Stimulated activated CD4-positive, alpha-beta T cell treated with anti-CD3 and anti-CD28 coated beads, Interleukin-4, amount 100 ng/mL, for 48 hours (primary cell): ENCODE measurements at regions not wholly inside any gene's neighbourhood (a gene's known extent, or its start where the extent isn't known, plus 50 kb on each side); places are given as distances from the start of the nearest gene placed in this dataset.

Experiments used
- DNase-seq, 2 donors: peaks; one replicate each; pipeline ENCODE4 v3.0.0-alpha.2; 2020; ENCODE audit warnings: low read depth in 2 of 2

DNA sequence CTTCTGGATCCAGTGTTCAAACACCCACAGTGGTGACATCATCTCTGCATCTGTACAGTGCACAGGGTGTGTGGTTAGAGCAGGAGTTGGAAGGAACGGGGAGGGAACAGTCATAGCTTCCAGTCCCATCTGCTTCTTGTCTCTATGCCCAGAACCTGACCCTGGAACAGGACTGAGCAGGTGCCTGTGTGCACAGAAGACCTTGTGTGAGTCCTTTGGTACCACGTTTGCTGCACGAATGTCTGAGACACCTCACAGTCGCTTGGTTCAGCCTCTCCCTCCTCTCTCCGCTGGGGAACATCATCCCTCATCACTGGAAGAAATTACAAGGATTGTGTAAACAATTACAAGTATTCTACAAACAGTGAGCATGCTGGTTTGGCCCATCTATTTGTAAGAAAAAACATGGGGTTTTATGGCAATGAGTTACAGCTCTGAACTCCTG is 243.0 kb upstream of the KLF6 start:
- DNase-seq = no peak

DNA sequence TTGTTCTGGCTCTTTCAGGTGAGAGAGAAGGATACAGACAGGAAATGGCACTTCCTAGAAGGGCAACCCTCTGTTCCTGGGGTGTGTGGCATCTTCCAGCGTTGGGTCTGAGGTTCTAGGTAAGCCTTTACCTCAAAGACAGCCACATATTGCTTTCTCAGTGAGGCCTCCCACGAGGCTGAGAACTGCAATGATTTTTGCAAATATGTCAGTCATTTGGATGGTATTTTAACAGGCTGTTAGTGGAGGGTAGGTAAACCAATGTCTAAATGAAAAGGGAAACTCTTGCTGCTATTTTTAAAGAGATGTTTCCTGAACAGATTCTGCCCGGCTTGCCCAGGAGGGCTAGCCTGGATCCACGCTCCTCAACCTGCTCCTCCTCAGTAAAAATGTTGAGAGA is 240.3 kb upstream of the KLF6 start:
- no peak for DNase-seq

DNA sequence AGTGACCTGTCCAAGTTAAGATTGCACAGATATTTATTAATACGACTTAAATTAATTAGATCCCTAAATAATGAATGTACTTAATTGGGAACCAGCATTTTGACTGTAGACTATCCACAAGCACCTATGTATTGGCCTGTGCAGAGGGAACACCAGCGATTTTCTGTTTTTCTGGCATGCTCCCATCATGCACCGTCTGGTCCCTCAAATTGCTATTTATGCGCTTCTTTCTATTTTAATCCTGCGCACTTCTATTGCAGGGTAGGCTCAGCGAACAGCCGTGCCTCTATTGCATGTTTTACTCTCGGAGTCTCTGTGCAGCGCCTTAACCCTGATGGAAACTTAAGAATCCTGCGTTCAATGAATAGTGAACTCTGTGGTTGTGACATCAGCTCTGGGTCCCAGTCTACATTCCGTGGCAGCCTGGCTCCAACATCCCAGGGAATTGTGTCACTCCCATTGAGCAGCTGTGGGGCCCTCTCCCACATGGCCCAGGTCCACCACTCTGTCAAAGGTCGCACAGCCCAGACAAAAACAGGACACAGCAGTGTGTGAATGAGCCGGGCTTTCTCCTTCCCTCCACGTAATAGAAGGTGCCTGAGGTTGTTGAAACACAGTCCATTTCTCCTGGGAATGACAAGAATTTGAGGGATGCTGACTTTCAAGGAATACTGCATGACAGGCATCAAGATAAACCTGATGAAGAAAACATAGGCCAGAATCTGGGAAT is 239.7 kb upstream of the KLF6 start:
- DNase-seq = no peak

DNA sequence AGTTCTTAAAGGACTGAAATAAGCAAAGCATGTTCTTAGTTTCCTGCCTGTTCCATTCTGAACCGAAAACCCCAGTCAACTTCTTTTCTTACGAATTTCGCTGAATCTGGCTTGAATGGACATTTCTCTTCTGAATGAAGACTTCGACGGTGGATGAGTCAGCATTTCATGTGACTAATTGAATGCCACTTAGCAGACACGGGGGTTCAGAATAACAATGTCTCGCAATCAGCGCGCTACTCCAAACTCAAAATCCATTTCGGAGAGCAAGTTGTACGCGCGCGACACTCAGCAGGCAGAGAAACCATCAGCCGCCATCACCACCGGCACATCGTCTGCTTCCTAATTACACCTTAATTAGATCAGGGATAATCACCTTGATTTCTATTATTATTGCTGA is 239.0 kb upstream of the KLF6 start:
- no peak for DNase-seq

DNA sequence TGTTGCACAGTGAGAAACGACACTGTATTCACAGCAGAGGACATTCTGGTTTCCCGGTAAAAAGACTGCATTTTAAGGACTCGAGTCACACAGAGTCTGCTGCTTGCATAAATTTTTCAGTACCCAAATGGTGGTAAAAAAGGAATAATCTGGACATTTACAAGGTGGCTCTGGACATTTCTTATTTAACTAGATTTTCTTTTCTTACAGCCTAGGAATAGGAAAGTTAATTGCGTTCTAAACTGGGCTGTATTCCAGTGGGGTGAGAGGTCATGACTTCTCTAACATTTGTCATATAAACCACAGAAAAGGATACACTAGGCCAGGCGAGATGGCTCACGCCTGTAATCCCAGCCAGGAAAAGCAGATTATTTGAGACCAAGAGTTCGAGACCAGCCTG is 237.5 kb upstream of the KLF6 start:
- DNase-seq = no peak

DNA sequence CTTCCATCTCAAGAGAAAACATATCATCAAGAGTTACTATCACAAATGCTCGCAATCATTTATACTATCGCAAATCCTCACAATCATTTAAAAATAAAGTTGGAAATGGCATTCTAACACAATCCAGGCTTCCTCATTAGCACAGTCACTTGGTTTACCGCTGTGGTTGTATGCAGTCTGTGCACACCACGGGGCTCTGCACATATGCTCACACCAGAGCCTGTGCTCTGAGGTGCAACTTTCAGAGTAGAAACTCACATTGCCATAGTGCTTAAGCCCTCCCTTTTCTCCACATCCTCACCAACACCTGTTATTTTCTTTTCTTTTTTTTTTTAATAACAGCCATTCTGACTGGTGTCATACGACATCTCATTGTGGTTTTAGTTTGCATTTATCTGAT is 235.6 kb upstream of the KLF6 start:
- no peak for DNase-seq

DNA sequence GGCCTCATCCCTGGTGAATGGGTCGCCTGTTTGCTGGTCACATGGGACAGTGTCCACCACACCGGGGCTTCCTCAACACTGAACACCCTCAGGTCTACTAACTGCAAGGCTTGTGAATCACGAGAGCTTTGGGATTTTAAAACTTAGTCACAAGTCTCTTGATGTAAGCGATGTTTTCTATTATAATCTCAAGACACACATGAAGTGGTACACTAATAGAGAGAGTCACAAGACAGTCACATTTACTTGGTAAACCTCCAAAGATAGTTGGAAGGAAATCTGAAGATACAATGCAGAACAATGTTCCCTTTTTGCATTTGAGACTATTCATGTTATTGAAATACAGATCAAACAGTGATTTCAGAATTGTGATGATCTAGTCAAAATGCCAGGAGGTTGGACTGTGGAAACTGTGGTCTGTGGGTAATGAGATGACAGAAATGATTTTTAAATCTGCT is 233.1 kb upstream of the KLF6 start:
- no peak for DNase-seq

DNA sequence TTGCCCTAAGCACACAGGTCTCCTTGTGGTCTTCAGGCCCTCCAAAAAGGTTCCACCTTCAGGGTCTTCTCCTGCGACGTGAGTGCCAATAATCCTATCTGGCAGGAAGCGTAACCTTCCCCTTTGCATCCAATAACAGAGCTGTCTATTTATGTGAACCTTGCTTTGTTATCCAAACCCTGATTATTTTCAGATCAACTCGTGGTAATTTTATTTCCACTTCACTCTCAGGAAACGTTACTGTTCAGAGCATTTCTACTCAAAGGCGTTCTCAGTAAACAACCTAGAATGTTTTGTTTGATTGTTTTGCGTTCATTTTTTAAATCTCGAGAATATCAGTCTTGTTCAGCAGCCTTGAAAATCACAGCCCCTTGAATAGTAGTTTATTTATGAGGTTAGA is 232.3 kb upstream of the KLF6 start:
- DNase-seq = no peak

DNA sequence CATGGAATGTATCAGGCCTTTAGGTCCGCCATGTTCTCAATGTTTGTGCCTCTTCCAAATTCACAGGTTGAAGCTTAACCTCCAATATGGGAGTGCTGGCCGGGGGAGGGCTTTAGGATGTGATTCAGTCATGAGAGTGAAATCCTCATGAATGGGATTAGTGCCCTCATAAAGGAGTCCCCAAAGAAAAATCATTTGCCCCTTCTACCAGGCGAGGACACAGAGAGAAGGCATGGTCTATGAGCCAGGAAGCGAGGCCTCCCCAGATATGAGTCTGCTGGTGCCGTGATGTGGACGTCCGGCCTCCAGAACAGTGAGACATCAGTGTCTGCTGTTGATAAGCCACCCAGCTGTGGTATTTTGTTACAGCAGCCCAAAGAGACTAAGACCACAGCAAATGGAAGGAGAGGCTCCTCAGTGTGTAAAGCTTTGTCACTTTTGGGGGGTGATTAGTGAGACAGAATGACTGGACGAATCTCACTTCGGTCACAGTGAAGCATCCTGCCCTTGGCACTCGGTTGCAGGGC is 231.3 kb upstream of the KLF6 start:
- DNase-seq = no peak

DNA sequence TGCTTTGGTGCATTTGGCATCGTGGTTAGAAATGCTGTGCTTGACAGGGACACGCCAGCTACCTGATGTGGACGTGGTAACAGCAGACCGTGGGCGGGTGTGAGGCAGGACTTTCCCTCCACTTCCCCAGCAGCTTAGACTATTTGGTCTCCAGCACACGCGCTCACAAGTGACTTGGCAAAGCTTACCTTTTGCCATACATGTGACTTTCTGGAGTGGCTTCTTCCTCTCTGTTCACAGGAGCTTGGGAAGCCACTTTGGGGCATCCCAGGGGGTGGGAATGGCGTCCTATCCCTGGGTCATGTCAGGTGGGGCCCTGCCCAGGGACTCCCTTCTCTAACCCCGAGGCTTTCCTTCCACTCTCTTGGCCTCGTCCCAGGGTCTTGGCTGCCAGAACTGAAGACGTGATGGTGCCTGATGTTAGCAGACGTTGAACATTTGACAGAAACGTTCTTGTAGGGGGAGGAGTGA is 228.7 kb upstream of the KLF6 start:
- peak; percentile 51 to 54 for DNase-seq

DNA sequence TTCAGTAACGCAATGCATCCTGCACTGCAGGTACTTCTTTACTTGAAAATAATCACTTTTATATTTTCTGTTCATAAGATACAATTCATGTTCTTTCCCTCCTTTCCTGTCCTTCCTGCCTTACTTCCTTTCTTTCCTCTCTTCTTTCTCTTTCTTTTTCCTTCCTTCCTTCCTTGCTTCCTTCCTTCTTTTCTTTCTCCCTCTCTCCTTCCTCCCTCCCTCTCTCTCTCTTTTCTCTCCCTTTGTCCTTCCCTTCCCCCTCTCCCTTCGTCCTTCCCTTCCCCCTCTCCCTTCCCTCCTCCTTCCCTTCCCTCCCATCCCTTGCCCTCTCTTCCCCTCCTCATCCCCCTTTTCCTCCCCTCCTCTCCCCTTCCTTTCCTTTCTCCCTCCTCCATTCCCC is 227.8 kb upstream of the KLF6 start:
- DNase-seq = no peak

DNA sequence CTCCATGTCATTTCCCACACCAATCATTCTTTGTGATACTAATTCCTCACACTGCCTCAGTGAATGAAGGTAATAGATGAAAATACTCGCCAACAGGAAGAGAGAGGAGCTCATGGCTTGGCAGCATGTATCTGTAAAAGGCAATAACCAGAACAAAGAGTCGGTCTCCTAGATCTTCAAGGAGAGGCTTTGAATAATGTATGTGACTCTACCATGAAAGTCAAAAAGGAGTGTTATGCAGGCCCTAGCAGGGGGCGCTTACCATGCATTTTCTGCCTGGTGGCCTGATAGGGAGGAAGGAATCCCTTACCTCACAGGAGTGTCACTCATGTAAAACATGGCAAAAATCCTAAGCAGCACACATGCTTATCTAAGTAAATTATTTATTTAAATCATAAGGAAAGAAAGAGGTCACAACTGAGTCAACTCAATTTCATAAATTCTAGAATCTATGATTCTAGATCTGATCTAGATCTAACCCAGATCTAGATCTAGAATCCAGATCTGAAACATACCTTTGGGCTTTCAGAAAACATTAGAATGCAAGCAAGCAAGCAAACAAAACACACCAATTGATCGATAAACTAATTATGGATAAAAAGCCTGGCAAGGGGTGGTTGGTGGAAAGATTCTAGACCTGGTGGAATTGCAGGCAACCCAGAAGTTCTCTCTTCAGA is 226.3 kb upstream of the KLF6 start:
- DNase-seq = no peak

DNA sequence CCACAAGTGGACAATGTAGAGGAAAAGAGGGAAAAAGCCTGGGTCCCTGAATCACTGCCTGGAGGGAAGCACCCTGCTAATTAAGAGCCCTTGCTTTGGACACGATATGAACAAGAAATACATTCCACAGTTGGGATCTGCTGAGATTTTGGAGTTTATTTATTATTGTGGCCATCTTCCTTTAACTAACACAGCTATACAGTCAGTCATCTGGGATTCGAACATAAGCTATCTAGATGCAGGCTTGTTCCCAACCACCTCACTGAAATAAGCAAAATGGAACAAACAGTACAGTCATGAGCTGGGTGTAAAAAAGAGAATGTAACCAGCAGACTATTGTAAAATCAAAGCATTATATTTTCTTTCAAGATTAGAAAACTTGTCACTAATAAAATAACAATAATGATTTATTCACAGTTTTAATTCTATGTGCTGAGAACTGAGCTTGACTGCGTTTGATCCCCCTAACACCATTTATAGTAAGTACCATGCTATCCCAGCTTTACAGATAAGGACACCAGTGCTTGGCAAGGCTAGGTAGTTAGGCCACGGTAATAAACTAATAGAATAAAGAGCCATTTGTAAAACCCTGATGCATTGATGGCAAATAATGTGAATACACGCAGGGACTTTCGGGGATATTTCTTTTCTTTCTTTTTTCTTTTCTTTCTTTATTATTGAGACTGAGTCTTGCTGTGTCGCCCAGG is 223.8 kb upstream of the KLF6 start:
- DNase-seq = no peak

DNA sequence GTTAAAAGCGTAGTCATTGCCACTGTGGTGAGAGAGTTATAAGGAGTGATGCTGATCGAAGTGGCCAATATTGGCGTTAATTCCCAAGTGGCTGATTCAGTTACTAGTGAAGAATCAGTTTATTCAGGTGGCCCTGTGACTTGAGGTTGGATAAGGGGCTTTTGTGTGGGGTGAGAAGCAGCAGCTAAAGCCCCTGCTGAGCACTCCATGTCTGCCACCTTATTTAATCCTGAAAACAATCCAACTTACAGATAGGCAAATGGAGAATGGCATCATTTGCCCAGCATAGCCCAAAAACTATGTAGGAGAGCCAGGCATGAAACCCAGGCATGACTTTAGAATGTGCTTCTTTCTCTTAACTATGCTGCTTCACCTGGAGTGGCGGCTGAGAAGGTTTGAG is 222.8 kb upstream of the KLF6 start:
- no peak for DNase-seq

DNA sequence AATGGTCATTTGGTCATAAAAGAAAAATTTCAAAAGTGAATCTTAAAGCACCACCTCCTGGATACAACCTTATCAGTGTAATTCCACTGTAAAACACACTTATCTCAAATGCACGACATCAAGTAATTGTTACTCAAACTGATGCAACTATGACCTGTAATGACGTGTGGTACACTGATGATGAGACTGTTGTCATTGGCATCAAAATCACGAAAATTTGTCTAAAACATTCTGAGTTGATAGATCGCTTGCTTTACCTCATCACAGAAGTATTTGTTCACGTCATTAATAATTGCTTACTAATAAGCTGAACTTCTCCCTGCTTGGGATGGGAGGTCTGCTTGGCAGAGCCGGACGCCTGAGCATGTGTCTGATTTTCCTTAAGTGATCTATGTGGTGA is 221.8 kb upstream of the KLF6 start:
- no peak for DNase-seq

DNA sequence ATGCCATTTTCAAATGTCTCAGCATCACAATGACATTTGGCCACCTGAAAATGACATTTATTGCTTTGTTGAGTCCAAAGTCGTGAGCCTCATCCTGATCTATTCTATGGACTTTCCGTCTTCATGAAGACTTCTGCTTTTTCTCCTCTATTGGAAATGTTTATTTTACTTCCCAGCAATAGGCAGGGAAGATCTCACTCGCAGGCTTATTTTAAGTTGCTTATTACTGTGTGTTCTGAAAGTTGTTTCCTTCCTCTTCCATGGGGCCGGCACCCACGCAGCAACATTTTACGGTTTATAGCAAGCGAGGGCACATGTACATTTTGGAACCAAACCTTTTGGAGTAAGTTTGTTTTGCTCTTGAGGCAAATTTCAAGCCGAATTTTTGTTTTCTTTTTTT is 221.0 kb upstream of the KLF6 start:
- no peak for DNase-seq

DNA sequence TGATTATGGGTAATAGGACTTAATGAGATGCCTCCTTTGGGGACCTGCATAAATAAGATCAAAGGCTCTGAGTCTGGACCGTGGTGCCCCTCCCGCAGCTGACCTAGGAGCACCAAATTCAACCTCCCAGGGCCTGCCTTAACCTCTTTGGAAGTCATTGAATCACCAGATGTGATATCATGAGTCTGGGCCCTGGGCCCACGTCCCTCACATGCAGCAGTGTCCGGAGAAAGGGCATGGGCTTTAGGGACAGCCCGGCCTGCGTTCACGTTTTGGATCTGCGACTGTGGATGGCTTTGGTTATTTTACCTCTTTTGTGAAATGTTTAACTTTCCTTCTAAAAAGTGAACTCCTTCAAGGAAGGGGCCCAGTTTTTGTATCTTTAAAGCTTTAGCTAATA is 220.0 kb upstream of the KLF6 start:
- no peak for DNase-seq

DNA sequence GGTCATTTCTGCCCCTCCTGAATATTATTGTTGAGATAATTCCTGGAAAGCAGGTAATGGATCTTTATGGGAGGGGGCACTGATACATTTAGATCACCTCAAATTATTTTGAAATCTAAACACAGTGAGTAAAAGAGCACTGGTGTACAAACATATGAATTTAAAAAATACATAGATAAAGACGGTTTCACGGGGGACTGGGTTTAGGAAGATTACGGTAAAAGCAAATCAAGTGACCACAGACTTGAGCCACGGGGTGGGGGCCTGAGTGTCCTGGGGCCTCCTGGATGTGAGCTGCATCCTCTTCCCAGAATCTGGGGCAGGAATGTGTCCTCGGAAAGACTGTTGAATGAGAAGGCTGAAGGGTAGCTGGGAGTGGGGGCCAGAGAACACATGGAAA is 219.1 kb upstream of the KLF6 start:
- DNase-seq = no peak

DNA sequence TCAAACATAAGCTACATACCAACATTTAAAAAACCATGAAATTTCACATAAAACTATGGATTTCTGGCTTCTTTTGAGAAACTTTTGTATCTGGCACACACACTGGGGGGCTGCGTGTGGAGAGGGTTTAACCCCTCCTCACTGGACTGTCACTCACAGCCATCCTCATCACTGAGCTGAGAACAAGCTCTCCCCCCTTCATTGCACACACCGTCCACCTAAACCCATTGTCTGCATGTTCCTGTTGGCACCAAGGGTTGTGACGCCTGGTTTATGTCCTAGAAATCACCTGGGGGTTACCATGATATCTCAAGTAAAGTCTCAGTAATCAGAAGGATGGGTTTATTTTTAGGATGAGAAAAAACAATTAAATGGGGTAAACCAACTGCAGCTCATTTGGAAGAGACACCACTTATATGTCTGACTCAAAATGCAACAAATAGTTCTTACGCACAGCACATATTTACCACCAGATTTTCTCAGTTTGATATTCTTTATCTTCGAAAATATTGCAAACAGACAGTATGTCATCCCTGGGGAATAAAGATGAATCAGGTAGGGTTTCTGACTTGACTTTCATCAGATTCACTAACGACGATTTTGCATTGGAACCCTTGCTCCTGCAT is 218.5 kb upstream of the KLF6 start:
- no peak for DNase-seq

DNA sequence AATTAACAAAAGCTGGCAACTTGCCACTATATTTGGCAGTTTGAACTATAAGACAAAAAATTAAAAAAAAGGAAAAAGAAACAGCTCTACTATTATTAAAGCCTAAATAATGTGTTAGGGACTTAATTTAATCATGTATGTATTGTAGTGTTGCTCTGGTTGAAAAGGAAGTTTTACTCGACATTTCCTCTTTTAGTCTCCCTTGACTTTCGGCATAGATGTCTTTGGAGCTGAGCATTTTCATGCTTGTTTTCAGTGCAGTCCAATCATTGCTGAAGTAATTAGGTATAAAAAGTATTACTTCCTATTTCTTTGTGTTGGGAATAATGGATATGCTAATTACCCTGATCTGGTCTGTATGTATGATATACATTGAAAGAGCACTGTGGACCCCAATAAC is 216.8 kb upstream of the KLF6 start:
- no peak for DNase-seq

DNA sequence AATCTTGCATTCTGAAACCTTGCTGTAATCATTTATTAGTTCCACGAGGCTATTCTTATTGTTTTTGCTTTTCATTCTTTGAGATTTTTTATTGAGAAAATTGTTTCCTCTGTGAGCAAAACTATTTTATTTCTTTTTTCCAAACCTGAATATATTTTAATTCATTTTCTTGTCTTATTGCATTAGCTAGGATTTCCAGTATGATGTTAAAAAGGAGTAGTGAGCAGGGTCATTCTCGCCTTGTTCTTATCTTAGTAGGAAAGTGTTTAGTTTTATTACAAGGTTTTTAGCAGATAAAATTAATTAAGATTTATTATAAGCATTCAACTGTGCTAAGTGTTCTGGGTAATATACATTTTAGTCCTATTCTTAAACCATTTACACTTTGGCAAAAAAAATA is 214.6 kb upstream of the KLF6 start:
- no peak for DNase-seq

DNA sequence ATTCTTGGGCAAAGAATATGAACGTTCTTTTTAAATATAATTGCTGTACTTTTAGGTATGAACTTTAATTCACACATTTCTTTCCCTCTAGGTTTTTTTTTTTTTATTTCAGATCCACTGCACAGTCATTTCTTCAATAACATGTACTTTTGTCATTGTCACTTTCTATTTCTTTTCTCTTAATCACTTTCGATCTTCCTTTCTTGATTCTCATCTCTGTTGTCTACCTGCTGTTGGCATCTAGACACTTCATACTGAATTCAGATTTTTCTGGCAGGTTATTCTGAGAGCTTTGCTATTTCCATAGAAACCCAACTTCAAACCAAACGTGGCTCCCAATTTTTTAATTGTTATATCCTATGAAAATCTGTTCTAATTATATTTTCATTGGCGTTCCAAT is 211.7 kb upstream of the KLF6 start:
- no peak for DNase-seq
